ENCODE measurements at regions not wholly inside any gene's neighbourhood (a gene's known extent, or its start where the extent isn't known, plus 50 kb on each side); places are given as distances from the start of the nearest gene placed in this dataset.

- DNase-seq (ENCODE audit: low read depth in 2 of 2) = no peak
Measured at GRCh38 chr4:11931266-11931820, 502.6 kb upstream of the HS3ST1 start.

GRCh38 chr4:11929080-11929479 is 500.4 kb upstream of the HS3ST1 start:
- no peak for DNase-seq (ENCODE audit: low read depth in 2 of 2)

GRCh38 chr4:11919316-11919715 is 490.6 kb upstream of the HS3ST1 start:
- no peak for DNase-seq (ENCODE audit: low read depth in 2 of 2)

GRCh38 chr4:11914406-11914805 is 485.7 kb upstream of the HS3ST1 start:
- DNase-seq (ENCODE audit: low read depth in 2 of 2) = no peak

- no peak for DNase-seq (ENCODE audit: low read depth in 2 of 2)
Measured at GRCh38 chr4:11912886-11913285, 484.2 kb upstream of the HS3ST1 start.

GRCh38 chr4:11910812-11911211 is 482.1 kb upstream of the HS3ST1 start:
- DNase-seq (ENCODE audit: low read depth in 2 of 2) = no peak

GRCh38 chr4:11908712-11909111 is 480.0 kb upstream of the HS3ST1 start:
- no peak for DNase-seq (ENCODE audit: low read depth in 2 of 2)

GRCh38 chr4:11908205-11908604 is 479.5 kb upstream of the HS3ST1 start:
- DNase-seq (ENCODE audit: low read depth in 2 of 2) = no peak

- DNase-seq (ENCODE audit: low read depth in 2 of 2) = no peak
Measured at GRCh38 chr4:11904846-11905739, 476.4 kb upstream of the HS3ST1 start.

- DNase-seq (ENCODE audit: low read depth in 2 of 2) = no peak
Measured at GRCh38 chr4:11904117-11904535, 475.4 kb upstream of the HS3ST1 start.

GRCh38 chr4:11901089-11901488 is 472.4 kb upstream of the HS3ST1 start:
- DNase-seq (ENCODE audit: low read depth in 2 of 2) = no peak

GRCh38 chr4:11900359-11900758 is 471.7 kb upstream of the HS3ST1 start:
- DNase-seq (ENCODE audit: low read depth in 2 of 2) = no peak

- DNase-seq (ENCODE audit: low read depth in 2 of 2) = no peak
Measured at GRCh38 chr4:11898796-11899195, 470.1 kb upstream of the HS3ST1 start.

- DNase-seq (ENCODE audit: low read depth in 2 of 2) = no peak
Measured at GRCh38 chr4:11895766-11896165, 467.1 kb upstream of the HS3ST1 start.

- no peak for DNase-seq (ENCODE audit: low read depth in 2 of 2)
Measured at GRCh38 chr4:11894977-11895376, 466.3 kb upstream of the HS3ST1 start.

- no peak for DNase-seq (ENCODE audit: low read depth in 2 of 2)
Measured at GRCh38 chr4:11894221-11894620, 465.5 kb upstream of the HS3ST1 start.

GRCh38 chr4:11889099-11889498 is 460.4 kb upstream of the HS3ST1 start:
- DNase-seq (ENCODE audit: low read depth in 2 of 2) = no peak

GRCh38 chr4:11881947-11882346 is 453.3 kb upstream of the HS3ST1 start:
- DNase-seq (ENCODE audit: low read depth in 2 of 2) = no peak

- DNase-seq (ENCODE audit: low read depth in 2 of 2) = no peak
Measured at GRCh38 chr4:11881364-11881763, 452.7 kb upstream of the HS3ST1 start.

GRCh38 chr4:11878241-11878640 is 449.5 kb upstream of the HS3ST1 start:
- DNase-seq (ENCODE audit: low read depth in 2 of 2) = no peak

- no peak for DNase-seq (ENCODE audit: low read depth in 2 of 2)
Measured at GRCh38 chr4:11876104-11876503, 447.4 kb upstream of the HS3ST1 start.

GRCh38 chr4:11869191-11869870 is 440.6 kb upstream of the HS3ST1 start:
- DNase-seq (ENCODE audit: low read depth in 2 of 2) = no peak

- DNase-seq (ENCODE audit: low read depth in 2 of 2) = no peak
Measured at GRCh38 chr4:11866391-11866790, 437.7 kb upstream of the HS3ST1 start.
